ENCODE measurements at regions not wholly inside any gene's neighbourhood (a gene's known extent, or its start where the extent isn't known, plus 50 kb on each side); places are given as distances from the start of the nearest gene placed in this dataset.

- CTCF ChIA-PET = no interaction called here
- ATAC-seq (no peak), DNase-seq (no peak)
- Mint-ChIP-seq H3K9me3 (peaks cover 3% of the 10 kb centered on the region), H3K4me1 (ENCODE audit: low read depth) (no peaks in the 10 kb centered on the region), H3K4me3 (no peak overlapping the region), H3K36me3 (ENCODE audit: low read depth) (no peaks in the 10 kb centered on the region), H3K27ac (no peak overlapping the region), H3K27me3 (no peaks in the 10 kb centered on the region)
- intact Hi-C loops (cut with micrococcal nuclease) = no loop called here
- POLR2A ChIA-PET = no interaction called here
- no peak for TF ChIP-seq CTCF (IDR thresholded peaks at IDR 0.05)
Observed at GRCh38 chr16:6493555-6493954, 839.1 kb upstream of the RBFOX1 start.

DNA sequence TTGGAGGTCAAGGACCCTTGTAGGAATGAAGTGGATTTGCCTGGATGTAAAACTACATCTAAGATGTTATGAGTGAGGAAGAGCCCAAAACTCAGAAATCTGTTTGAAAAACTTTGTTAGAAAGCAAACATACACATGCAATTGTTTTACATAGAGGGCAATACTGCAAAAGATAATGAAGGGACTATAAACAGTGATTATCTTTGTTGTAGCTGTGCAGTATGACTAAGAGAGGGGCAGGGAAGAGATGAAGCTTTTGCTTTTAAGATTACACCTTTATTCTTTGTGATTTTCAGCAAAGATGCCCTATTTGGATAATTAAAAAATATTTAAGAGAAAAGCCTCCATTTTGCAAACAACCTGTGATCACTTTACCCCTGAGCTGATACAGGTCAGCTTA, 839.9 kb upstream of the RBFOX1 start:
- intact Hi-C loops (cut with micrococcal nuclease) = no loop called here
- TF ChIP-seq CTCF (IDR thresholded peaks at IDR 0.05) = no peak

GRCh38 chr16:6484935-6485334, 847.7 kb upstream of the RBFOX1 start:
- CTCF ChIA-PET = no interaction called here
- intact Hi-C loops (cut with micrococcal nuclease) = no loop called here
- Mint-ChIP-seq H3K4me3 (no peak overlapping the region), H3K27me3 (peaks cover 15% of the 10 kb centered on the region), H3K9me3 (no peaks in the 10 kb centered on the region), H3K36me3 (ENCODE audit: low read depth) (no peaks in the 10 kb centered on the region), H3K27ac (no peak overlapping the region), H3K4me1 (ENCODE audit: low read depth) (no peaks in the 10 kb centered on the region)
- no peak for TF ChIP-seq CTCF (IDR thresholded peaks at IDR 0.05)
- POLR2A ChIA-PET = no interaction called here
- ATAC-seq (no peak), DNase-seq (no peak)

More for the DNA sequence above, 839.9 kb upstream of the RBFOX1 start:
- no peak for ATAC-seq
- CTCF ChIA-PET = no interaction called here
- H3K27ac Mint-ChIP-seq = no peak overlapping the region
- no peak overlapping the region for H3K4me3 Mint-ChIP-seq
- POLR2A ChIA-PET = no interaction called here
- no peaks in the 10 kb centered on the region for H3K27me3 Mint-ChIP-seq
- H3K4me1 Mint-ChIP-seq (ENCODE audit: low read depth) = no peaks in the 10 kb centered on the region
- H3K9me3 Mint-ChIP-seq = peaks cover 3% of the 10 kb centered on the region
- H3K36me3 Mint-ChIP-seq (ENCODE audit: low read depth) = no peaks in the 10 kb centered on the region
- DNase-seq = no peak

DNA sequence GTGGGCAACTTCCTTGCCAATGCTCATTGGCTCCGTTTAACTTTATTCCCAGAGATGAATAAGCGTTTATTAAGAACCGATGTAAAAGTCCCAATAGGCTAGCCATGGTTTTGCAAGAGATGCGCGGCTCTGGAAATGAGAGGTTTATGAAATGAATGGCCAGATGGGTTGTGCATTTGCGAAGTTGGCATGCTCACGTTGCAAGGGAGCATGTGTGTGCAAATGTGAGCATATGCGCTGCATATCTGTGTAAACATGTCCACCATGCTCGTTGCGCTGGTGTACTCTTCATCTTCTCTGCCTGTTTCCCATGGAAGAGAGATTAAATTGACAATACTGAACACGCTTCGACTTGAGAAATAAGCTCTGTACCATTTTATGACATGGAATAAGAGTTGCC, 848.6 kb upstream of the RBFOX1 start:
- no peak for ATAC-seq
- Mint-ChIP-seq H3K27me3 (peaks cover 15% of the 10 kb centered on the region), H3K4me3 (no peak overlapping the region), H3K36me3 (ENCODE audit: low read depth) (no peaks in the 10 kb centered on the region), H3K4me1 (ENCODE audit: low read depth) (no peaks in the 10 kb centered on the region), H3K9me3 (peaks cover under 1% of the 10 kb centered on the region), H3K27ac (no peak overlapping the region)
- no peak for DNase-seq
- intact Hi-C loops (cut with micrococcal nuclease) = no loop called here
- ChIA-PET CTCF (no interaction called here), POLR2A (no interaction called here)
- no peak for TF ChIP-seq CTCF (IDR thresholded peaks at IDR 0.05)

- H3K27ac Mint-ChIP-seq = no peak overlapping the region
- no peak for DNase-seq
- H3K4me1 Mint-ChIP-seq (ENCODE audit: low read depth) = no peaks in the 10 kb centered on the region
- no peak for TF ChIP-seq CTCF (IDR thresholded peaks at IDR 0.05)
- H3K36me3 Mint-ChIP-seq (ENCODE audit: low read depth) = no peaks in the 10 kb centered on the region
- H3K27me3 Mint-ChIP-seq = peaks cover 15% of the 10 kb centered on the region
- peaks cover 2% of the 10 kb centered on the region for H3K9me3 Mint-ChIP-seq
- POLR2A ChIA-PET = no interaction called here
- no peak overlapping the region for H3K4me3 Mint-ChIP-seq
- intact Hi-C loops (cut with micrococcal nuclease) = no loop called here
- no peak for ATAC-seq
- CTCF ChIA-PET = no interaction called here
Observed at GRCh38 chr16:6483469-6484033, 849.1 kb upstream of the RBFOX1 start.

All from activated CD8-positive, alpha-beta T cell treated with anti-CD3 and anti-CD28 coated beads for 36 hours (primary cell).